WTC11 (cell line): ENCODE measurements at regions not wholly inside any gene's neighbourhood (a gene's known extent, or its start where the extent isn't known, plus 50 kb on each side); places are given as distances from the start of the nearest gene placed in this dataset.

Experiments
- ATAC-seq: fragments of 200-7000 bp; cut with Tn5 transposase; 2 replicates; pipeline ENCODE4 v1.10.0; 2021; ENCODE audit warnings: mild to moderate bottlenecking, moderate library complexity
- CTCF ChIA-PET: fragments of 300-600 bp; sonication (Branson Sonifier 250); formaldehyde crosslinking; loops from one replicate; lab custom pipeline; 2021; ENCODE audit warnings: antibody characterized with exemption; lab: Charles Lee
- POLR2A ChIA-PET: fragments of 350-600 bp; sonication (Branson Sonifier 250); formaldehyde crosslinking; loops from one replicate; lab custom pipeline; 2021; ENCODE audit warnings: antibody characterized with exemption; lab: Charles Lee
- DNase-seq: peaks from one replicate; pipeline ENCODE4 v3.0.0; 2021; ENCODE audit warnings: low spot score
- H3K27ac Mint-ChIP-seq: 2 replicates; pipeline ENCODE4 v1.8.0; 2021; ENCODE audit warnings: mixed read lengths
- H3K27me3 Mint-ChIP-seq: 2 replicates; pipeline ENCODE4 v1.8.0; 2021; ENCODE audit warnings: low read depth, mild to moderate bottlenecking, moderate library complexity, mixed read lengths
- H3K36me3 Mint-ChIP-seq: 2 replicates; pipeline ENCODE4 v1.8.0; 2021; ENCODE audit warnings: mixed read lengths
- H3K4me1 Mint-ChIP-seq: 2 replicates; pipeline ENCODE4 v1.8.0; 2022; ENCODE audit warnings: mixed read lengths
- H3K4me3 Mint-ChIP-seq: 2 replicates; pipeline ENCODE4 v1.8.0; 2021; ENCODE audit warnings: mild to moderate bottlenecking, moderate library complexity, mixed read lengths
- H3K9me3 Mint-ChIP-seq: 2 replicates; pipeline ENCODE4 v1.8.0; 2021; ENCODE audit warnings: mixed read lengths
- CREB1 ChIP-seq: sonication (generic); formaldehyde crosslinking; IDR thresholded peaks from 2 replicates; pipeline ENCODE4 v1.8.0; 2023; ENCODE audit warnings: mild to moderate bottlenecking, missing genetic modification reagents
- FOXP1 ChIP-seq: sonication (generic); formaldehyde crosslinking; IDR thresholded peaks from 2 replicates; pipeline ENCODE4 v1.8.0; 2022; ENCODE audit warnings: missing genetic modification reagents, mild to moderate bottlenecking, moderate library complexity, borderline replicate concordance
- IRF2 ChIP-seq: sonication (generic); formaldehyde crosslinking; IDR thresholded peaks from 2 replicates; pipeline ENCODE4 v1.8.0; 2022; ENCODE audit warnings: low read depth, missing genetic modification reagents, borderline replicate concordance
- NR1H2 ChIP-seq: sonication (generic); formaldehyde crosslinking; IDR thresholded peaks from 2 replicates; pipeline ENCODE4 v1.9.0; 2021; ENCODE audit warnings: mild to moderate bottlenecking, moderate library complexity, missing genetic modification reagents
- PRRX2 ChIP-seq: fragments of 250-450 bp; sonication (Bioruptor Pico); IDR thresholded peaks from 2 replicates; pipeline ENCODE4 v1.8.0; 2021; ENCODE audit warnings: mild to moderate bottlenecking
- SMAD3 ChIP-seq: sonication (generic); formaldehyde crosslinking; IDR thresholded peaks from 2 replicates; pipeline ENCODE4 v1.8.0; 2022; ENCODE audit warnings: missing genetic modification reagents, mild to moderate bottlenecking, borderline replicate concordance
- ZNF121 ChIP-seq: sonication (generic); formaldehyde crosslinking; IDR thresholded peaks from 2 replicates; pipeline ENCODE4 v1.8.0; 2023; ENCODE audit warnings: missing genetic modification reagents
- ZNF232 ChIP-seq: sonication (generic); formaldehyde crosslinking; IDR thresholded peaks from 2 replicates; pipeline ENCODE4 v1.8.0; 2022; ENCODE audit warnings: mild to moderate bottlenecking, missing genetic modification reagents
- ZNF671 ChIP-seq: fragments of 250-450 bp; sonication (Bioruptor Pico); IDR thresholded peaks from 2 replicates; pipeline ENCODE4 v1.8.0; 2021; ENCODE audit warnings: mild to moderate bottlenecking
- TF ChIP-seq, protein P1 (sequence below): fragments of 200-600 bp; IDR thresholded peaks from 2 replicates; pipeline ENCODE4 v1.8.0; 2022; ENCODE audit warnings: antibody characterized with exemption
- TF ChIP-seq, protein P2 (sequence below): sonication (generic); formaldehyde crosslinking; IDR thresholded peaks from 2 replicates; pipeline ENCODE4 v1.8.0; 2022; ENCODE audit warnings: mild to moderate bottlenecking, missing genetic modification reagents
- TF ChIP-seq, protein P3 (sequence below): sonication (generic); formaldehyde crosslinking; IDR thresholded peaks from 2 replicates; pipeline ENCODE4 v1.8.1; 2022; ENCODE audit warnings: low read depth, mild to moderate bottlenecking, moderate library complexity, missing genetic modification reagents, borderline replicate concordance
- TF ChIP-seq, protein P4 (sequence below): sonication (generic); formaldehyde crosslinking; IDR thresholded peaks from 2 replicates; pipeline ENCODE4 v1.8.1; 2022; ENCODE audit warnings: mild to moderate bottlenecking, missing genetic modification reagents, moderate library complexity, borderline replicate concordance
- TF ChIP-seq, protein P5 (sequence below): sonication (generic); formaldehyde crosslinking; IDR thresholded peaks from 2 replicates; pipeline ENCODE4 v1.8.0; 2022; ENCODE audit warnings: mild to moderate bottlenecking, missing genetic modification reagents
- TF ChIP-seq, protein P6 (sequence below): fragments of 250-450 bp; sonication (Bioruptor Pico); IDR thresholded peaks from 2 replicates; pipeline ENCODE4 v1.9.0; 2021; ENCODE audit warnings: mild to moderate bottlenecking

DNA sequence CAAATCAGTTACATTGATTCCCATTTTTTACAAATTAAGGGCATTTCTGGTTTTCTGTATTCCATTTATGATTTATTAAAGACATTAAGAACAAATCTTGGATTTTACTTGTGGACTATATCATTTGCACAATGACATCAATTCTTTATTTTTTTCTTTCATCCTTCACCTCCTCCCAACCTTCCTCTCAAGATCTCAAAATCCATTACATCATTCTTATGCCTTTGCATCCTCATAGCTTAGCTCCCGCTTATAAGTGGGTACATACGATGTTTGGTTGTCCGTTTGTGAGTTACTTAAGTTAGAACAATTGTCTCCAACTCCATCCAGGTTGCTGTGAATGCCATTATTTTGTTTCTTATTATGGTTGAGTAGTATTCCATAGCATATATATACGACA, 752.8 kb downstream of the CD109 start (continued):
- TF ChIP-seq SMAD3 (CRISPR knock-in tag) (no peak), ZNF121 (CRISPR knock-in tag) (no peak)
- TF ChIP-seq, protein P1, sequence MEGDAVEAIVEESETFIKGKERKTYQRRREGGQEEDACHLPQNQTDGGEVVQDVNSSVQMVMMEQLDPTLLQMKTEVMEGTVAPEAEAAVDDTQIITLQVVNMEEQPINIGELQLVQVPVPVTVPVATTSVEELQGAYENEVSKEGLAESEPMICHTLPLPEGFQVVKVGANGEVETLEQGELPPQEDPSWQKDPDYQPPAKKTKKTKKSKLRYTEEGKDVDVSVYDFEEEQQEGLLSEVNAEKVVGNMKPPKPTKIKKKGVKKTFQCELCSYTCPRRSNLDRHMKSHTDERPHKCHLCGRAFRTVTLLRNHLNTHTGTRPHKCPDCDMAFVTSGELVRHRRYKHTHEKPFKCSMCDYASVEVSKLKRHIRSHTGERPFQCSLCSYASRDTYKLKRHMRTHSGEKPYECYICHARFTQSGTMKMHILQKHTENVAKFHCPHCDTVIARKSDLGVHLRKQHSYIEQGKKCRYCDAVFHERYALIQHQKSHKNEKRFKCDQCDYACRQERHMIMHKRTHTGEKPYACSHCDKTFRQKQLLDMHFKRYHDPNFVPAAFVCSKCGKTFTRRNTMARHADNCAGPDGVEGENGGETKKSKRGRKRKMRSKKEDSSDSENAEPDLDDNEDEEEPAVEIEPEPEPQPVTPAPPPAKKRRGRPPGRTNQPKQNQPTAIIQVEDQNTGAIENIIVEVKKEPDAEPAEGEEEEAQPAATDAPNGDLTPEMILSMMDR: no peak
- TF ChIP-seq, protein P2, sequence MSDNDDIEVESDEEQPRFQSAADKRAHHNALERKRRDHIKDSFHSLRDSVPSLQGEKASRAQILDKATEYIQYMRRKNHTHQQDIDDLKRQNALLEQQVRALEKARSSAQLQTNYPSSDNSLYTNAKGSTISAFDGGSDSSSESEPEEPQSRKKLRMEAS (CRISPR knock-in tag): no peak
- TF ChIP-seq, protein P3, sequence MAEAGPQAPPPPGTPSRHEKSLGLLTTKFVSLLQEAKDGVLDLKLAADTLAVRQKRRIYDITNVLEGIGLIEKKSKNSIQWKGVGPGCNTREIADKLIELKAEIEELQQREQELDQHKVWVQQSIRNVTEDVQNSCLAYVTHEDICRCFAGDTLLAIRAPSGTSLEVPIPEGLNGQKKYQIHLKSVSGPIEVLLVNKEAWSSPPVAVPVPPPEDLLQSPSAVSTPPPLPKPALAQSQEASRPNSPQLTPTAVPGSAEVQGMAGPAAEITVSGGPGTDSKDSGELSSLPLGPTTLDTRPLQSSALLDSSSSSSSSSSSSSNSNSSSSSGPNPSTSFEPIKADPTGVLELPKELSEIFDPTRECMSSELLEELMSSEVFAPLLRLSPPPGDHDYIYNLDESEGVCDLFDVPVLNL (CRISPR knock-in tag): no peak

DNA sequence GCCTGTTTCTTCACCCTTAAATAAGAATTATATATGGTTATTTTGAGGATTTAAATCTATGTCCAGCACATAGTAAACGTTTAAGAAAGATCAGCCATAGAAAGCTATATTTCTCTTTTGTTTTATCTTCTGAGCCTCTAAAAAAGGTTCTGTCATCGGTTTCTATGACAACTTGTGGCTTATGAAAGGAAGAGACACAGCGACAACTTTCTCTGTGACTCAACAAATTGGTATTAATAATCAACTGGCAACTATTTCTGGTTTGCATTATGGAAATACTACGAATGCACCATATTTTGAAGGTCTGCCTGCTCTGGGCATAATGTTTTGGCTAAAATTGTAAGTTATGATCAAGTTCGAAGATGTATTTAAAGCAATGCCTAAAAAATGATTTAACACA, 751.0 kb downstream of the CD109 start:
- DNase-seq: no peak
- no peak for ATAC-seq
- Mint-ChIP-seq H3K9me3 (no peaks in the 10 kb centered on the region), H3K4me1 (no peaks in the 10 kb centered on the region), H3K4me3 (no peak overlapping the region), H3K27me3 (no peaks in the 10 kb centered on the region), H3K36me3 (no peaks in the 10 kb centered on the region), H3K27ac (no peak overlapping the region)
- TF ChIP-seq IRF2 (CRISPR knock-in tag): no peak
- no peak for TF ChIP-seq PRRX2
- POLR2A ChIA-PET: no interaction called here
- CTCF ChIA-PET: interaction anchor here (1.3 kb wide), 1 partner anchor 757 kb away, joined by 3 read pairs; no protein-coding TSS in a partner anchor

DNA sequence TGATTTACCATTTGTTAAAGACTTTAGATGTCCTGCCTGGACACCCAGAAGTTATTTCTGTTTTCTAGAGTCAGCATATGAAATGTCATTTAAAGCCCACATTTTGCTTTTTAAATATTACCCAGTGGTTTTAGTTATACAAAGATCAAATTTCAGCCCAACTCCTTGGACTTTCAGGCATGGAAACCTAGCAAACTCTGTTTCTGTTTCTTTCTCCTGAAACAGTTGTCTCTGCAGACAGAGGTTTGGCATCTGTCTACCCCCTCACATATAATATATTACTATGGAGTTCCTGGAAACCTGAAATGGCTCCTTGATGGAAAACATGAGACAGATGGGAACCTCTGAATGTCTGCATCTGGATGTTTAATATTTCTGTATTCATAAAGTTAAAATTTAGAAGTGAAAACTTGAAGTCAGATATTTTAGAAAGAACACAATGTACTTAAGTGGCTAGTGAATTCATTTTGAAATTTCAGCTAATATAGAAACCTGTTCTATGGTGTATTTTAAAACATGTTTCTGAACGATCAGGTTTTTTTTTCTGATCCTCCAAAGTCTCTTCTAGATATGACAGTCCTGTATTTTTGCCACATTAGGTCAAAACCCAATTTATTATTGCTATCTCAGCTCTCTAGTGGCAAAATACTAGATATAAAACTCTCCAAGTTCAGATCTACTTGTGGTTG, 743.3 kb downstream of the CD109 start:
- H3K4me3 Mint-ChIP-seq: no peak overlapping the region
- no peak overlapping the region for H3K27ac Mint-ChIP-seq
- H3K4me1 Mint-ChIP-seq: no peaks in the 10 kb centered on the region
- H3K36me3 Mint-ChIP-seq: no peaks in the 10 kb centered on the region
- no peaks in the 10 kb centered on the region for H3K9me3 Mint-ChIP-seq
- CTCF ChIA-PET: no interaction called here
- H3K27me3 Mint-ChIP-seq: no peaks in the 10 kb centered on the region
- no peak for ATAC-seq
- TF ChIP-seq NR1H2 (CRISPR knock-in tag) (no peak), ZNF232 (CRISPR knock-in tag) (no peak), CREB1 (CRISPR knock-in tag) (no peak), FOXP1 (CRISPR knock-in tag) (no peak), ZNF671 (CRISPR knock-in tag) (no peak)
- TF ChIP-seq, protein P4, sequence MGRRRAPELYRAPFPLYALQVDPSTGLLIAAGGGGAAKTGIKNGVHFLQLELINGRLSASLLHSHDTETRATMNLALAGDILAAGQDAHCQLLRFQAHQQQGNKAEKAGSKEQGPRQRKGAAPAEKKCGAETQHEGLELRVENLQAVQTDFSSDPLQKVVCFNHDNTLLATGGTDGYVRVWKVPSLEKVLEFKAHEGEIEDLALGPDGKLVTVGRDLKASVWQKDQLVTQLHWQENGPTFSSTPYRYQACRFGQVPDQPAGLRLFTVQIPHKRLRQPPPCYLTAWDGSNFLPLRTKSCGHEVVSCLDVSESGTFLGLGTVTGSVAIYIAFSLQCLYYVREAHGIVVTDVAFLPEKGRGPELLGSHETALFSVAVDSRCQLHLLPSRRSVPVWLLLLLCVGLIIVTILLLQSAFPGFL (CRISPR knock-in tag): no peak
- TF ChIP-seq, protein P5, sequence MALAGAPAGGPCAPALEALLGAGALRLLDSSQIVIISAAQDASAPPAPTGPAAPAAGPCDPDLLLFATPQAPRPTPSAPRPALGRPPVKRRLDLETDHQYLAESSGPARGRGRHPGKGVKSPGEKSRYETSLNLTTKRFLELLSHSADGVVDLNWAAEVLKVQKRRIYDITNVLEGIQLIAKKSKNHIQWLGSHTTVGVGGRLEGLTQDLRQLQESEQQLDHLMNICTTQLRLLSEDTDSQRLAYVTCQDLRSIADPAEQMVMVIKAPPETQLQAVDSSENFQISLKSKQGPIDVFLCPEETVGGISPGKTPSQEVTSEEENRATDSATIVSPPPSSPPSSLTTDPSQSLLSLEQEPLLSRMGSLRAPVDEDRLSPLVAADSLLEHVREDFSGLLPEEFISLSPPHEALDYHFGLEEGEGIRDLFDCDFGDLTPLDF: no peak
- TF ChIP-seq, protein P6, sequence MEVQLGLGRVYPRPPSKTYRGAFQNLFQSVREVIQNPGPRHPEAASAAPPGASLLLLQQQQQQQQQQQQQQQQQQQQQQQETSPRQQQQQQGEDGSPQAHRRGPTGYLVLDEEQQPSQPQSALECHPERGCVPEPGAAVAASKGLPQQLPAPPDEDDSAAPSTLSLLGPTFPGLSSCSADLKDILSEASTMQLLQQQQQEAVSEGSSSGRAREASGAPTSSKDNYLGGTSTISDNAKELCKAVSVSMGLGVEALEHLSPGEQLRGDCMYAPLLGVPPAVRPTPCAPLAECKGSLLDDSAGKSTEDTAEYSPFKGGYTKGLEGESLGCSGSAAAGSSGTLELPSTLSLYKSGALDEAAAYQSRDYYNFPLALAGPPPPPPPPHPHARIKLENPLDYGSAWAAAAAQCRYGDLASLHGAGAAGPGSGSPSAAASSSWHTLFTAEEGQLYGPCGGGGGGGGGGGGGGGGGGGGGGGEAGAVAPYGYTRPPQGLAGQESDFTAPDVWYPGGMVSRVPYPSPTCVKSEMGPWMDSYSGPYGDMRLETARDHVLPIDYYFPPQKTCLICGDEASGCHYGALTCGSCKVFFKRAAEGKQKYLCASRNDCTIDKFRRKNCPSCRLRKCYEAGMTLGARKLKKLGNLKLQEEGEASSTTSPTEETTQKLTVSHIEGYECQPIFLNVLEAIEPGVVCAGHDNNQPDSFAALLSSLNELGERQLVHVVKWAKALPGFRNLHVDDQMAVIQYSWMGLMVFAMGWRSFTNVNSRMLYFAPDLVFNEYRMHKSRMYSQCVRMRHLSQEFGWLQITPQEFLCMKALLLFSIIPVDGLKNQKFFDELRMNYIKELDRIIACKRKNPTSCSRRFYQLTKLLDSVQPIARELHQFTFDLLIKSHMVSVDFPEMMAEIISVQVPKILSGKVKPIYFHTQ (CRISPR knock-in tag): no peak
- DNase-seq: no peak
- POLR2A ChIA-PET: no interaction called here
